GM23338 (cell line): ENCODE measurements at regions not wholly inside any gene's neighbourhood (a gene's known extent, or its start where the extent isn't known, plus 50 kb on each side); places are given as distances from the start of the nearest gene placed in this dataset.

Experiments
- ATAC-seq: fragments of 200-7000 bp; cut with Tn5 transposase; 3 replicates; pipeline ENCODE4 v1.9.1; 2020
- DNase-seq: peaks from one replicate; pipeline ENCODE4 v3.0.0-alpha.2; 2015; ENCODE audit warnings: low spot score
- H2AFZ ChIP-seq: fragments of 200-600 bp; sonication (generic); 2 replicates; pipeline ENCODE4 v1.8.0; 2016; ENCODE audit warnings: antibody characterized with exemption, mild to moderate bottlenecking, moderate library complexity
- H3F3A ChIP-seq: fragments of 200-600 bp; sonication (generic); replicated peaks from 2 replicates; pipeline ENCODE4 v1.8.0; 2017; ENCODE audit warnings: antibody characterized with exemption, mixed run types, low read depth
- H3K27ac ChIP-seq: fragments of 200-600 bp; sonication (generic); 2 replicates; pipeline ENCODE4 v1.6.1; 2016; ENCODE audit warnings: low read depth
- H3K27me3 ChIP-seq: fragments of 200-600 bp; sonication (generic); 2 replicates; pipeline ENCODE4 v1.8.0; 2016; ENCODE audit warnings: mild to moderate bottlenecking, mixed run types, moderate library complexity; ENCODE audit not compliant: insufficient read depth
- H3K36me3 ChIP-seq: fragments of 200-600 bp; sonication (generic); 2 replicates; pipeline ENCODE4 v1.8.0; 2016; ENCODE audit warnings: mild to moderate bottlenecking; ENCODE audit not compliant: insufficient read depth
- H3K4me1 ChIP-seq: fragments of 200-600 bp; sonication (generic); 2 replicates; pipeline ENCODE4 v1.8.0; 2016; ENCODE audit warnings: mild to moderate bottlenecking, moderate library complexity; ENCODE audit not compliant: insufficient read depth
- H3K4me2 ChIP-seq: fragments of 200-600 bp; sonication (generic); 2 replicates; pipeline ENCODE4 v1.7.1; 2017; ENCODE audit warnings: mixed run types
- H3K4me3 ChIP-seq: fragments of 200-600 bp; sonication (generic); 2 replicates; pipeline ENCODE4 v1.6.1; 2016; ENCODE audit warnings: mixed run types
- H3K79me2 ChIP-seq: fragments of 200-600 bp; sonication (generic); replicated peaks from 2 replicates; pipeline ENCODE4 v1.8.0; 2017; ENCODE audit warnings: mild to moderate bottlenecking; ENCODE audit not compliant: insufficient read depth
- H3K9me2 ChIP-seq: fragments of 200-600 bp; sonication (generic); 2 replicates; pipeline ENCODE4 v1.8.0; 2017; ENCODE audit not compliant: insufficient read depth
- H4K20me1 ChIP-seq: fragments of 200-600 bp; sonication (generic); replicated peaks from 2 replicates; pipeline ENCODE4 v1.8.0; 2017; ENCODE audit warnings: mild to moderate bottlenecking; ENCODE audit not compliant: insufficient read depth
- H3K27ac Mint-ChIP-seq: 2 replicates; pipeline ENCODE4 v1.8.0; 2020; ENCODE audit warnings: inconsistent platforms, mild to moderate bottlenecking, moderate library complexity, mixed read lengths
- H3K27me3 Mint-ChIP-seq: 3 replicates; pipeline ENCODE4 v1.8.0; 2022; ENCODE audit warnings: low read depth, mild to moderate bottlenecking, moderate library complexity, mixed read lengths, inconsistent platforms; ENCODE audit not compliant: insufficient read depth, poor library complexity
- H3K36me3 Mint-ChIP-seq: 3 replicates; pipeline ENCODE4 v1.8.0; 2021; ENCODE audit warnings: low read depth, mild to moderate bottlenecking, inconsistent platforms, moderate library complexity, mixed read lengths
- H3K4me1 Mint-ChIP-seq: 3 replicates; pipeline ENCODE4 v1.8.0; 2020; ENCODE audit warnings: mild to moderate bottlenecking, inconsistent platforms, mixed read lengths
- H3K4me3 Mint-ChIP-seq: 3 replicates; pipeline ENCODE4 v1.8.0; 2021; ENCODE audit warnings: moderate library complexity, mild to moderate bottlenecking, inconsistent platforms, mixed read lengths
- H3K9me3 Mint-ChIP-seq: 3 replicates; pipeline ENCODE4 v1.8.0; 2020; ENCODE audit warnings: moderate library complexity, mild to moderate bottlenecking, inconsistent platforms, mixed read lengths
- CREB1 ChIP-seq: fragments of 250-450 bp; sonication (Bioruptor Pico); IDR thresholded peaks from 2 replicates; pipeline ENCODE4 v1.5.0; 2020; ENCODE audit warnings: low read depth, mild to moderate bottlenecking, moderate library complexity
- EZH2 ChIP-seq: fragments of 200-600 bp; sonication (generic); IDR thresholded peaks from one replicate; pipeline ENCODE4 v1.8.0; 2017; ENCODE audit warnings: antibody characterized with exemption, mild to moderate bottlenecking, low read depth; ENCODE audit not compliant: unreplicated experiment
- EZH2phosphoT487 ChIP-seq: fragments of 200-600 bp; sonication (generic); IDR thresholded peaks from one replicate; pipeline ENCODE4 v1.8.1; 2018; ENCODE audit warnings: antibody characterized with exemption; ENCODE audit not compliant: unreplicated experiment
- JUNB ChIP-seq: IDR thresholded peaks from one replicate; pipeline ENCODE4 v1.6.1; 2016; ENCODE audit warnings: antibody characterized with exemption; ENCODE audit not compliant: unreplicated experiment
- NANOG ChIP-seq: IDR thresholded peaks from 2 replicates; pipeline ENCODE4 v1.6.1; 2016; ENCODE audit warnings: antibody characterized with exemption, borderline replicate concordance
- POLR2AphosphoS5 ChIP-seq: IDR thresholded peaks from 2 replicates; pipeline ENCODE4 v1.6.1; 2016; ENCODE audit warnings: antibody characterized with exemption, low read depth
- STAT1 ChIP-seq: IDR thresholded peaks from one replicate; pipeline ENCODE4 v1.6.1; 2016; ENCODE audit warnings: antibody characterized with exemption; ENCODE audit not compliant: unreplicated experiment
- ZNF114 ChIP-seq: fragments of 250-450 bp; sonication (Bioruptor Pico); IDR thresholded peaks from 2 replicates; pipeline ENCODE4 v1.5.0; 2020; ENCODE audit warnings: mild to moderate bottlenecking, moderate library complexity
- ZNF331 ChIP-seq: fragments of 250-450 bp; sonication (Bioruptor Pico); IDR thresholded peaks from 2 replicates; pipeline ENCODE4 v1.5.0; 2020; ENCODE audit warnings: low read depth, mild to moderate bottlenecking, moderate library complexity
- TF ChIP-seq, protein P1 (sequence below): fragments of 250-450 bp; sonication (Bioruptor Pico); IDR thresholded peaks from 2 replicates; pipeline ENCODE4 v1.5.0; 2020; ENCODE audit warnings: mild to moderate bottlenecking, moderate library complexity
- TF ChIP-seq, protein P2 (sequence below): IDR thresholded peaks from 2 replicates; pipeline ENCODE4 v1.6.1; 2016; ENCODE audit warnings: antibody characterized with exemption
- TF ChIP-seq, protein P3 (sequence below), 2 experiments: fragments of 200-600 bp in 1 of 2; sonication (generic) in 1 of 2; conservative IDR thresholded peaks; 2 replicates each; pipeline versions ENCODE4 v1.5.1 to v1.6.1; 2016 to 2017; ENCODE audit warnings: antibody characterized with exemption in 2 of 2, low read depth in 2 of 2, mild to moderate bottlenecking in 2 of 2, moderate library complexity in 1 of 2
- TF ChIP-seq, protein P4 (sequence below): IDR thresholded peaks from one replicate; pipeline ENCODE4 v1.6.1; 2018; ENCODE audit warnings: antibody characterized with exemption; ENCODE audit not compliant: unreplicated experiment

DNA sequence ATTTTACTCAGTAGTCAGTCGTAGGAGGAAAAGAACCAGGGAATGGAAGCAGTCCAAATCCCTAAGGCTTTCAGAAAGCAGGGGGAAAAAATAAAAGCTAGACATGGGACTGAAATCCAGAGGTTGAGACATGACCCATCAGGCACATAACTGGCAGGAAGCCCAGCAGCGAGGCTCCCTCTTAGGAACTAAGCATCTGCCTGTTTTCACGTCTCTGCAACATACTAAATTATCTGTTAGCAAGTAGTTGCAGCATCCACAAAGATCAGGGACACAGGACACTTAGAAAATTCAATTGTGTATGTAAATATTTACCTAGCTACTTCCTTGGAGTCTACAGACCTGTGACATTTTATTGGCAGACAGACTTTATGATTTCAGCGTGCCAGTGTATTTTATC is 118.0 kb upstream of the EDNRA start:
- no peak overlapping the region for H3K4me2 ChIP-seq
- no peak overlapping the region for H3K27ac ChIP-seq
- Mint-ChIP-seq H3K27ac (no peak overlapping the region), H3K27me3 (no peaks in the 10 kb centered on the region), H3K4me3 (no peak overlapping the region), H3K4me1 (no peaks in the 10 kb centered on the region), H3K9me3 (peaks cover 4% of the 10 kb centered on the region; the same call in 1 of the 3 replicates), H3K36me3 (no peaks in the 10 kb centered on the region)
- TF ChIP-seq, protein P1, sequence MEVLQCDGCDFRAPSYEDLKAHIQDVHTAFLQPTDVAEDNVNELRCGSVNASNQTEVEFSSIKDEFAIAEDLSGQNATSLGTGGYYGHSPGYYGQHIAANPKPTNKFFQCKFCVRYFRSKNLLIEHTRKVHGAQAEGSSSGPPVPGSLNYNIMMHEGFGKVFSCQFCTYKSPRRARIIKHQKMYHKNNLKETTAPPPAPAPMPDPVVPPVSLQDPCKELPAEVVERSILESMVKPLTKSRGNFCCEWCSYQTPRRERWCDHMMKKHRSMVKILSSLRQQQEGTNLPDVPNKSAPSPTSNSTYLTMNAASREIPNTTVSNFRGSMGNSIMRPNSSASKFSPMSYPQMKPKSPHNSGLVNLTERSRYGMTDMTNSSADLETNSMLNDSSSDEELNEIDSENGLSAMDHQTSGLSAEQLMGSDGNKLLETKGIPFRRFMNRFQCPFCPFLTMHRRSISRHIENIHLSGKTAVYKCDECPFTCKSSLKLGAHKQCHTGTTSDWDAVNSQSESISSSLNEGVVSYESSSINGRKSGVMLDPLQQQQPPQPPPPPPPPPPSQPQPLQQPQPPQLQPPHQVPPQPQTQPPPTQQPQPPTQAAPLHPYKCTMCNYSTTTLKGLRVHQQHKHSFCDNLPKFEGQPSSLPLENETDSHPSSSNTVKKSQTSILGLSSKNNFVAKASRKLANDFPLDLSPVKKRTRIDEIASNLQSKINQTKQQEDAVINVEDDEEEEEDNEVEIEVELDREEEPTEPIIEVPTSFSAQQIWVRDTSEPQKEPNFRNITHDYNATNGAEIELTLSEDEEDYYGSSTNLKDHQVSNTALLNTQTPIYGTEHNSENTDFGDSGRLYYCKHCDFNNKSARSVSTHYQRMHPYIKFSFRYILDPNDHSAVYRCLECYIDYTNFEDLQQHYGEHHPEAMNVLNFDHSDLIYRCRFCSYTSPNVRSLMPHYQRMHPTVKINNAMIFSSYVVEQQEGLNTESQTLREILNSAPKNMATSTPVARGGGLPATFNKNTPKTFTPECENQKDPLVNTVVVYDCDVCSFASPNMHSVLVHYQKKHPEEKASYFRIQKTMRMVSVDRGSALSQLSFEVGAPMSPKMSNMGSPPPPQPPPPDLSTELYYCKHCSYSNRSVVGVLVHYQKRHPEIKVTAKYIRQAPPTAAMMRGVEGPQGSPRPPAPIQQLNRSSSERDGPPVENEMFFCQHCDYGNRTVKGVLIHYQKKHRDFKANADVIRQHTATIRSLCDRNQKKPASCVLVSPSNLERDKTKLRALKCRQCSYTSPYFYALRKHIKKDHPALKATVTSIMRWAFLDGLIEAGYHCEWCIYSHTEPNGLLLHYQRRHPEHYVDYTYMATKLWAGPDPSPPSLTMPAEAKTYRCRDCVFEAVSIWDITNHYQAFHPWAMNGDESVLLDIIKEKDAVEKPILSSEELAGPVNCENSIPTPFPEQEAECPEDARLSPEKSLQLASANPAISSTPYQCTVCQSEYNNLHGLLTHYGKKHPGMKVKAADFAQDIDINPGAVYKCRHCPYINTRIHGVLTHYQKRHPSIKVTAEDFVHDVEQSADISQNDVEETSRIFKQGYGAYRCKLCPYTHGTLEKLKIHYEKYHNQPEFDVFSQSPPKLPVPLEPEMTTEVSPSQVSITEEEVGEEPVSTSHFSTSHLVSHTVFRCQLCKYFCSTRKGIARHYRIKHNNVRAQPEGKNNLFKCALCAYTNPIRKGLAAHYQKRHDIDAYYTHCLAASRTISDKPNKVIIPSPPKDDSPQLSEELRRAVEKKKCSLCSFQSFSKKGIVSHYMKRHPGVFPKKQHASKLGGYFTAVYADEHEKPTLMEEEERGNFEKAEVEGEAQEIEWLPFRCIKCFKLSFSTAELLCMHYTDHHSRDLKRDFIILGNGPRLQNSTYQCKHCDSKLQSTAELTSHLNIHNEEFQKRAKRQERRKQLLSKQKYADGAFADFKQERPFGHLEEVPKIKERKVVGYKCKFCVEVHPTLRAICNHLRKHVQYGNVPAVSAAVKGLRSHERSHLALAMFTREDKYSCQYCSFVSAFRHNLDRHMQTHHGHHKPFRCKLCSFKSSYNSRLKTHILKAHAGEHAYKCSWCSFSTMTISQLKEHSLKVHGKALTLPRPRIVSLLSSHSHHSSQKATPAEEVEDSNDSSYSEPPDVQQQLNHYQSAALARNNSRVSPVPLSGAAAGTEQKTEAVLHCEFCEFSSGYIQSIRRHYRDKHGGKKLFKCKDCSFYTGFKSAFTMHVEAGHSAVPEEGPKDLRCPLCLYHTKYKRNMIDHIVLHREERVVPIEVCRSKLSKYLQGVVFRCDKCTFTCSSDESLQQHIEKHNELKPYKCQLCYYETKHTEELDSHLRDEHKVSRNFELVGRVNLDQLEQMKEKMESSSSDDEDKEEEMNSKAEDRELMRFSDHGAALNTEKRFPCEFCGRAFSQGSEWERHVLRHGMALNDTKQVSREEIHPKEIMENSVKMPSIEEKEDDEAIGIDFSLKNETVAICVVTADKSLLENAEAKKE (CRISPR knock-in tag), result no peak
- TF ChIP-seq, protein P2, sequence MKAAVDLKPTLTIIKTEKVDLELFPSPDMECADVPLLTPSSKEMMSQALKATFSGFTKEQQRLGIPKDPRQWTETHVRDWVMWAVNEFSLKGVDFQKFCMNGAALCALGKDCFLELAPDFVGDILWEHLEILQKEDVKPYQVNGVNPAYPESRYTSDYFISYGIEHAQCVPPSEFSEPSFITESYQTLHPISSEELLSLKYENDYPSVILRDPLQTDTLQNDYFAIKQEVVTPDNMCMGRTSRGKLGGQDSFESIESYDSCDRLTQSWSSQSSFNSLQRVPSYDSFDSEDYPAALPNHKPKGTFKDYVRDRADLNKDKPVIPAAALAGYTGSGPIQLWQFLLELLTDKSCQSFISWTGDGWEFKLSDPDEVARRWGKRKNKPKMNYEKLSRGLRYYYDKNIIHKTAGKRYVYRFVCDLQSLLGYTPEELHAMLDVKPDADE, result no peak
- TF ChIP-seq ZNF331 (CRISPR knock-in tag) (no peak), JUNB (no peak), EZH2phosphoT487 (no peak), ZNF114 (CRISPR knock-in tag) (no peak), EZH2 (no peak), CREB1 (no peak), STAT1 (no peak), POLR2AphosphoS5 (no peak), NANOG (no peak)
- TF ChIP-seq, protein P3, sequence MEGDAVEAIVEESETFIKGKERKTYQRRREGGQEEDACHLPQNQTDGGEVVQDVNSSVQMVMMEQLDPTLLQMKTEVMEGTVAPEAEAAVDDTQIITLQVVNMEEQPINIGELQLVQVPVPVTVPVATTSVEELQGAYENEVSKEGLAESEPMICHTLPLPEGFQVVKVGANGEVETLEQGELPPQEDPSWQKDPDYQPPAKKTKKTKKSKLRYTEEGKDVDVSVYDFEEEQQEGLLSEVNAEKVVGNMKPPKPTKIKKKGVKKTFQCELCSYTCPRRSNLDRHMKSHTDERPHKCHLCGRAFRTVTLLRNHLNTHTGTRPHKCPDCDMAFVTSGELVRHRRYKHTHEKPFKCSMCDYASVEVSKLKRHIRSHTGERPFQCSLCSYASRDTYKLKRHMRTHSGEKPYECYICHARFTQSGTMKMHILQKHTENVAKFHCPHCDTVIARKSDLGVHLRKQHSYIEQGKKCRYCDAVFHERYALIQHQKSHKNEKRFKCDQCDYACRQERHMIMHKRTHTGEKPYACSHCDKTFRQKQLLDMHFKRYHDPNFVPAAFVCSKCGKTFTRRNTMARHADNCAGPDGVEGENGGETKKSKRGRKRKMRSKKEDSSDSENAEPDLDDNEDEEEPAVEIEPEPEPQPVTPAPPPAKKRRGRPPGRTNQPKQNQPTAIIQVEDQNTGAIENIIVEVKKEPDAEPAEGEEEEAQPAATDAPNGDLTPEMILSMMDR (conservative IDR thresholded peaks at IDR 0.05; ENCODE audit: low read depth in 2 of 2), result no peak
- TF ChIP-seq, protein P4, sequence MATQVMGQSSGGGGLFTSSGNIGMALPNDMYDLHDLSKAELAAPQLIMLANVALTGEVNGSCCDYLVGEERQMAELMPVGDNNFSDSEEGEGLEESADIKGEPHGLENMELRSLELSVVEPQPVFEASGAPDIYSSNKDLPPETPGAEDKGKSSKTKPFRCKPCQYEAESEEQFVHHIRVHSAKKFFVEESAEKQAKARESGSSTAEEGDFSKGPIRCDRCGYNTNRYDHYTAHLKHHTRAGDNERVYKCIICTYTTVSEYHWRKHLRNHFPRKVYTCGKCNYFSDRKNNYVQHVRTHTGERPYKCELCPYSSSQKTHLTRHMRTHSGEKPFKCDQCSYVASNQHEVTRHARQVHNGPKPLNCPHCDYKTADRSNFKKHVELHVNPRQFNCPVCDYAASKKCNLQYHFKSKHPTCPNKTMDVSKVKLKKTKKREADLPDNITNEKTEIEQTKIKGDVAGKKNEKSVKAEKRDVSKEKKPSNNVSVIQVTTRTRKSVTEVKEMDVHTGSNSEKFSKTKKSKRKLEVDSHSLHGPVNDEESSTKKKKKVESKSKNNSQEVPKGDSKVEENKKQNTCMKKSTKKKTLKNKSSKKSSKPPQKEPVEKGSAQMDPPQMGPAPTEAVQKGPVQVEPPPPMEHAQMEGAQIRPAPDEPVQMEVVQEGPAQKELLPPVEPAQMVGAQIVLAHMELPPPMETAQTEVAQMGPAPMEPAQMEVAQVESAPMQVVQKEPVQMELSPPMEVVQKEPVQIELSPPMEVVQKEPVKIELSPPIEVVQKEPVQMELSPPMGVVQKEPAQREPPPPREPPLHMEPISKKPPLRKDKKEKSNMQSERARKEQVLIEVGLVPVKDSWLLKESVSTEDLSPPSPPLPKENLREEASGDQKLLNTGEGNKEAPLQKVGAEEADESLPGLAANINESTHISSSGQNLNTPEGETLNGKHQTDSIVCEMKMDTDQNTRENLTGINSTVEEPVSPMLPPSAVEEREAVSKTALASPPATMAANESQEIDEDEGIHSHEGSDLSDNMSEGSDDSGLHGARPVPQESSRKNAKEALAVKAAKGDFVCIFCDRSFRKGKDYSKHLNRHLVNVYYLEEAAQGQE, result no peak
- no peaks in the 10 kb centered on the region for H4K20me1 ChIP-seq
- no peaks in the 10 kb centered on the region for H3K79me2 ChIP-seq
- no peak for ATAC-seq
- H3K4me1 ChIP-seq, result no peaks in the 10 kb centered on the region
- H3K36me3 ChIP-seq, result no peaks in the 10 kb centered on the region
- no peaks in the 10 kb centered on the region for H3K27me3 ChIP-seq
- no peak overlapping the region for H2AFZ ChIP-seq
- no peaks in the 10 kb centered on the region for H3K9me2 ChIP-seq
- no peak overlapping the region for H3K4me3 ChIP-seq
- no peaks in the 10 kb centered on the region for H3F3A ChIP-seq
- DNase-seq, result no peak
